ENCODE measurements at regions not wholly inside any gene's neighbourhood (a gene's known extent, or its start where the extent isn't known, plus 50 kb on each side); places are given as distances from the start of the nearest gene placed in this dataset.

DNA sequence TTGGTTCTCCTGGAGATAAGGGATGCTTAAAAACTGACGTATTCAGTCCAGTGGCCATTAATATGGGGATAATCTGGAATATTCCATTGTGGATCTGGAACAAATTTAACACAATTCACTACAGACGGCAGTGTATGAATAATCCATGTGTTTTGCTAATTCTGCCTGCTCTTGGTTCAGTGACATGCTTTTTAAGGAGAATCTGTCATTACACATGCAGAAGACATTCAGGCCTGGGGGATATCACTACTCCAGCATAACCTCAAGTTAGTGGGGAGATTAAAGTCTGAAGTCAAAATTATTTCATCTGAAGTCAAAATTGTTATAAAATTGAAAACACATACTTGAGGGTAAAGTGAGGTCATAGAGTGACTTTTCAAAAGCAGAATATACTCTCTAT is 789.3 kb downstream of the USP25 start:
- TF ChIP-seq POLR2A (IDR thresholded peaks at IDR 0.05; ENCODE audit: low read depth, low read length) = no peak
- no peak for TF ChIP-seq POLR2AphosphoS5 (IDR thresholded peaks at IDR 0.05; ENCODE audit: low read depth, low read length)
